GM10248 (cell line): ENCODE measurements at regions not wholly inside any gene's neighbourhood (a gene's known extent, or its start where the extent isn't known, plus 50 kb on each side); places are given as distances from the start of the nearest gene placed in this dataset.

Source experiments
- CTCF ChIA-PET: fragments of 300-600 bp; sonication (Branson Sonifier 250); formaldehyde crosslinking; extraction: SDS; loops from one replicate; lab custom pipeline; 2021; ENCODE audit warnings: antibody characterized with exemption; lab: Yijun Ruan, JAX
- POLR2A ChIA-PET: fragments of 350-650 bp; sonication (Branson Sonifier 250); formaldehyde crosslinking; extraction: SDS; loops from one replicate; lab custom pipeline; 2020; ENCODE audit warnings: antibody characterized with exemption; lab: Yijun Ruan, JAX
- DNase-seq: peaks from one replicate; pipeline ENCODE4 v3.0.0; 2012; ENCODE audit errors: extremely low spot score
- CTCF ChIP-seq: IDR thresholded peaks from 2 replicates; pipeline ENCODE4 v1.5.1; 2012; ENCODE audit warnings: mild to moderate bottlenecking, low read depth; ENCODE audit errors: extremely low read depth, missing control alignments, control extremely low read depth

GRCh38 chr14:88128816-88129215 lies 123.9 kb downstream of the GPR65 start:
- ChIA-PET POLR2A (no interaction called here), CTCF (interaction anchor here (0.8 to 1.3 kb wide), 2 partner anchors 9 to 15 kb away, joined by 4 read pairs; no protein-coding TSS in a partner anchor)
- TF ChIP-seq CTCF, result no peak
- DNase-seq, result no peak

GRCh38 chr14:88129306-88130056 lies 124.5 kb downstream of the GPR65 start:
- CTCF ChIA-PET, result no interaction called here
- TF ChIP-seq CTCF, result peak; percentile 6
- DNase-seq, result no peak
- POLR2A ChIA-PET, result no interaction called here

- ChIA-PET CTCF (no interaction called here), POLR2A (no interaction called here)
- no peak for DNase-seq
- TF ChIP-seq CTCF, result no peak
Observed at GRCh38 chr14:88130057-88130432, 125.1 kb downstream of the GPR65 start.
